B cell (primary cell): ENCODE measurements at regions not wholly inside any gene's neighbourhood (a gene's known extent, or its start where the extent isn't known, plus 50 kb on each side); places are given as distances from the start of the nearest gene placed in this dataset.

Source experiments
- ATAC-seq: fragments of 200-7000 bp; cut with Tn5 transposase; one replicate; pipeline ENCODE4 v1.10.0; 2021; ENCODE audit warnings: low read depth, mild to moderate bottlenecking, moderate number of reproducible peaks, moderate library complexity
- CTCF ChIA-PET: fragments of 350-600 bp; sonication (Branson Sonifier 250); formaldehyde crosslinking; loops from one replicate; lab custom pipeline; 2021; ENCODE audit warnings: antibody characterized with exemption, inconsistent platforms; lab: Charles Lee
- POLR2A ChIA-PET: fragments of 350-600 bp; sonication (Branson Sonifier 250); formaldehyde crosslinking; loops from one replicate; lab custom pipeline; 2021; ENCODE audit warnings: antibody characterized with exemption; lab: Charles Lee
- DNase-seq: peaks from one replicate; pipeline ENCODE4 v3.0.0; 2013
- H2AFZ ChIP-seq: 2 replicates; pipeline ENCODE4 v1.6.1; 2012; ENCODE audit warnings: mild to moderate bottlenecking, low read depth, low read length; ENCODE audit not compliant: insufficient read depth, poor library complexity, severe bottlenecking
- H3K27ac ChIP-seq, 2 donors: 1 replicate in 1 of 2; 2 replicates in 1 of 2; pipeline ENCODE4 v1.5.1; 2012 to 2013; ENCODE audit warnings: low read length in 2 of 2, mild to moderate bottlenecking in 2 of 2, moderate library complexity in 1 of 2
- H3K27me3 ChIP-seq, 4 experiments: fragments of 200-600 bp in 1 of 4; sonication (generic) in 1 of 4; replicated peaks in 1 of 4; 1 replicate in 2 of 4; 2 replicates in 2 of 4; pipeline versions ENCODE4 v1.6.1 to v1.7.0; 2013 to 2016; ENCODE audit warnings: low read length in 3 of 4, mild to moderate bottlenecking in 2 of 4, mixed read lengths in 1 of 4, moderate library complexity in 1 of 4; ENCODE audit not compliant: insufficient read depth in 4 of 4, control insufficient read depth in 3 of 4; ENCODE audit errors: control extremely low read depth in 1 of 4
- H3K36me3 ChIP-seq, 2 experiments: replicated peaks in 1 of 2; 1 replicate in 1 of 2; 2 replicates in 1 of 2; pipeline versions ENCODE4 v1.6.1 to v1.7.1; 2013; ENCODE audit warnings: low read length in 1 of 2; ENCODE audit not compliant: insufficient read depth in 2 of 2, control insufficient read depth in 1 of 2; ENCODE audit errors: control extremely low read depth in 1 of 2, extremely low read depth in 1 of 2
- H3K4me1 ChIP-seq, 2 donors: fragments of 200-600 bp in 1 of 2; sonication (generic) in 1 of 2; 1 replicate in 1 of 2; 2 replicates in 1 of 2; pipeline versions ENCODE4 v1.5.1 to v1.6.1; 2013 to 2017; ENCODE audit warnings: low read length in 2 of 2; ENCODE audit not compliant: control insufficient read depth in 2 of 2, insufficient read depth in 2 of 2
- H3K4me2 ChIP-seq: replicated peaks from 2 replicates; pipeline ENCODE3; 2012; ENCODE audit warnings: mild to moderate bottlenecking, low read depth, low read length; ENCODE audit not compliant: poor library complexity, severe bottlenecking
- H3K4me3 ChIP-seq, 5 experiments: fragments of 200-600 bp in 1 of 5; sonication (generic) in 1 of 5; 1 replicate in 3 of 5; 2 replicates in 2 of 5; pipeline versions ENCODE4 v1.5.1 to v1.7.0; 2011 to 2016; ENCODE audit warnings: low read length in 4 of 5, mild to moderate bottlenecking in 4 of 5, low read depth in 2 of 5, control low read depth in 1 of 5, moderate library complexity in 1 of 5; ENCODE audit not compliant: insufficient read depth in 1 of 5; ENCODE audit errors: control extremely low read depth in 1 of 5, extremely low read depth in 1 of 5
- H3K79me2 ChIP-seq: fragments of 200-600 bp; sonication (generic); one replicate; pipeline ENCODE4 v1.6.0; 2016; ENCODE audit warnings: low read length; ENCODE audit not compliant: control insufficient read depth, insufficient read depth
- H3K9ac ChIP-seq: fragments of 200-600 bp; sonication (generic); 2 replicates; pipeline ENCODE4 v1.6.1; 2017; ENCODE audit warnings: mild to moderate bottlenecking, low read length, moderate library complexity
- H3K9me3 ChIP-seq, 3 donors: one replicate each; pipeline versions ENCODE4 v1.6.1 to v1.7.1; 2013; ENCODE audit warnings: low read length in 2 of 3; ENCODE audit not compliant: control insufficient read depth in 2 of 3, insufficient read depth in 1 of 3; ENCODE audit errors: control extremely low read depth in 1 of 3
- H4K20me1 ChIP-seq: 2 replicates; pipeline ENCODE4 v1.6.0; 2012; ENCODE audit warnings: mild to moderate bottlenecking, low read length; ENCODE audit not compliant: insufficient read depth, control insufficient read depth, poor library complexity, severe bottlenecking
- H3K27ac Mint-ChIP-seq: one replicate; pipeline ENCODE4 v1.8.0; 2021; ENCODE audit warnings: mixed read lengths
- H3K27me3 Mint-ChIP-seq: one replicate; pipeline ENCODE4 v1.8.0; 2021; ENCODE audit warnings: mixed read lengths
- H3K4me1 Mint-ChIP-seq: one replicate; pipeline ENCODE4 v1.8.0; 2021; ENCODE audit warnings: mixed read lengths
- H3K4me3 Mint-ChIP-seq: one replicate; pipeline ENCODE4 v1.8.0; 2021; ENCODE audit warnings: mixed read lengths
- H3K9me3 Mint-ChIP-seq: one replicate; pipeline ENCODE4 v1.8.0; 2022; ENCODE audit warnings: mixed read lengths; ENCODE audit not compliant: insufficient read depth
- CTCF ChIP-seq: fragments of 200-600 bp; IDR thresholded peaks from one replicate; pipeline ENCODE4 v1.8.0; 2022; ENCODE audit warnings: antibody characterized with exemption, mild to moderate bottlenecking
- EZH2 ChIP-seq: IDR thresholded peaks from 2 replicates; pipeline ENCODE4 v1.6.1; 2012; ENCODE audit warnings: borderline replicate concordance, low read depth, mild to moderate bottlenecking, moderate library complexity, low read length; ENCODE audit not compliant: insufficient read depth, poor library complexity, severe bottlenecking
- WGBS: methylation state at CpG from one replicate; pipeline ENCODE4 v1.1.5; 2013; ENCODE audit warnings: missing lambda C conversion rate; ENCODE audit not compliant: insufficient coverage; 5-methylcytosine and 5-hydroxymethylcytosine counted together
- intact Hi-C: fragments of 100-400 bp; cut with micrococcal nuclease; formaldehyde crosslinking; loops from one replicate; pipeline ENCODE4 v1.10.0; 2022

GRCh38 chr13:99847318-99847750 lies 124.2 kb downstream of the ZIC5 start:
- H3K27me3 ChIP-seq = no peaks in the 10 kb centered on the region
- Mint-ChIP-seq H3K9me3 (no peaks in the 10 kb centered on the region), H3K27ac (no peak overlapping the region), H3K4me1 (no peaks in the 10 kb centered on the region), H3K4me3 (no peak overlapping the region), H3K27me3 (no peaks in the 10 kb centered on the region)
- no peaks in the 10 kb centered on the region for H4K20me1 ChIP-seq
- H3K36me3 ChIP-seq = no peaks in the 10 kb centered on the region
- H3K9me3 ChIP-seq = peaks cover 0 to 5% (median 0%) of the 10 kb centered on the region in 3 donors
- ChIA-PET CTCF (no interaction called here), POLR2A (no interaction called here)
- DNase-seq = no peak
- no peak overlapping the region for H3K9ac ChIP-seq
- no peak overlapping the region for H2AFZ ChIP-seq
- TF ChIP-seq EZH2 = no peak
- TF ChIP-seq CTCF = no peak
- no peaks in the 10 kb centered on the region for H3K4me1 ChIP-seq
- H3K4me3 ChIP-seq = no peak overlapping the region
- no peak for ATAC-seq
- intact Hi-C loops = no loop called here
- no peak overlapping the region for H3K4me2 ChIP-seq
- no peaks in the 10 kb centered on the region for H3K79me2 ChIP-seq
- H3K27ac ChIP-seq = no peak overlapping the region
- WGBS = 92% methylated on average over 9 of the region's 10 CpGs

GRCh38 chr13:99845161-99845874 lies 126.2 kb downstream of the ZIC5 start:
- intact Hi-C loops = no loop called here
- Histone ChIP-seq H3K27ac (no peak overlapping the region), H2AFZ (no peak overlapping the region), H3K79me2 (no peaks in the 10 kb centered on the region), H3K9me3 (peaks cover 0 to 5% (median 0%) of the 10 kb centered on the region in 3 donors), H3K4me1 (no peaks in the 10 kb centered on the region), H3K4me2 (no peak overlapping the region), H4K20me1 (no peaks in the 10 kb centered on the region), H3K27me3 (no peaks in the 10 kb centered on the region), H3K9ac (no peak overlapping the region), H3K4me3 (no peak overlapping the region), H3K36me3 (no peaks in the 10 kb centered on the region)
- WGBS = 97% methylated on average over 26 of the region's 29 CpGs
- Mint-ChIP-seq H3K4me3 (no peak overlapping the region), H3K9me3 (no peaks in the 10 kb centered on the region), H3K27ac (no peak overlapping the region), H3K4me1 (no peaks in the 10 kb centered on the region), H3K27me3 (no peaks in the 10 kb centered on the region)
- CTCF ChIA-PET = no interaction called here
- TF ChIP-seq CTCF (no peak), EZH2 (no peak)
- DNase-seq (no peak), ATAC-seq (no peak)
- POLR2A ChIA-PET = no interaction called here
